HL-60 (cell line): ENCODE measurements at regions not wholly inside any gene's neighbourhood (a gene's known extent, or its start where the extent isn't known, plus 50 kb on each side); places are given as distances from the start of the nearest gene placed in this dataset.

ENCODE experiments used
- DNase-seq, 2 experiments: peaks; one replicate each; pipeline ENCODE4 v3.0.0-alpha.2; 2010 to 2020; ENCODE audit warnings: low read depth in 1 of 2, low spot score in 1 of 2
- H3K27ac ChIP-seq: fragments of 250-450 bp; sonication (Bioruptor Pico); replicated peaks from 2 replicates; pipeline ENCODE4 v1.5.1; 2020; ENCODE audit warnings: mild to moderate bottlenecking, moderate library complexity
- H3K27me3 ChIP-seq: fragments of 250-450 bp; sonication (Bioruptor Pico); 2 replicates; pipeline ENCODE4 v1.5.1; 2021; ENCODE audit warnings: mild to moderate bottlenecking, moderate library complexity; ENCODE audit not compliant: insufficient read depth, poor library complexity, severe bottlenecking
- H3K4me3 ChIP-seq: replicated peaks from 2 replicates; pipeline ENCODE4 v1.5.1; 2011; ENCODE audit warnings: mild to moderate bottlenecking, control low read depth, low read length; ENCODE audit not compliant: insufficient read depth
- GABPA ChIP-seq: IDR thresholded peaks from 2 replicates; pipeline ENCODE4 v1.6.1; 2012; ENCODE audit warnings: low read depth
- POLR2AphosphoS5 ChIP-seq: IDR thresholded peaks from 2 replicates; pipeline ENCODE4 v1.6.1; 2012; ENCODE audit warnings: low read depth
- SPI1 ChIP-seq: IDR thresholded peaks from 2 replicates; pipeline ENCODE4 v1.6.1; 2012; ENCODE audit warnings: low read depth, mild to moderate bottlenecking, borderline replicate concordance
- TF ChIP-seq, protein P1 (sequence below): IDR thresholded peaks from one replicate; pipeline ENCODE4 v1.5.1; 2011; ENCODE audit warnings: low read length, control low read depth, inconsistent platforms; ENCODE audit not compliant: insufficient read depth
- TF ChIP-seq, protein P2 (sequence below): IDR thresholded peaks from 2 replicates; pipeline ENCODE4 v1.6.1; 2012; ENCODE audit warnings: low read depth; ENCODE audit not compliant: insufficient replicate concordance

DNA sequence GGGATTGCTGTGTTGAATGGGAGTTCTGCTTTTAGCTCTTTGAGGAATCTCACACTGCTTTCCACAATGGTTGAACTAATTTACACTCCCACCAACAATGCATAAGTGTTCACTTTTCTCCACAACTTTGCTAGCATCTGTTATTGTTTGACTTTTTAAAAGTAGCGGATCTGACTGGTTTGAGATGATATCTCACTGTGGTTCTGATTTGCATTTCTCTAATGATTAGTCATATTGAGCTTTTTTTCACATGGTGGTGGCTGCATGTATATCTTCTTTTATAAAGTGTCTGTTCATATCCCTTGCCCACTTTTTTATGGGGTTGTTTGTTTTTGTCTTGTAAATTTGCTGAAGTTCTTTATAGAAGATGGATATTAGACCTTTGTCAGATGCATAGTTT, 588.3 kb upstream of the ADGRB3 start:
- DNase-seq: no peak
- TF ChIP-seq, protein P1, sequence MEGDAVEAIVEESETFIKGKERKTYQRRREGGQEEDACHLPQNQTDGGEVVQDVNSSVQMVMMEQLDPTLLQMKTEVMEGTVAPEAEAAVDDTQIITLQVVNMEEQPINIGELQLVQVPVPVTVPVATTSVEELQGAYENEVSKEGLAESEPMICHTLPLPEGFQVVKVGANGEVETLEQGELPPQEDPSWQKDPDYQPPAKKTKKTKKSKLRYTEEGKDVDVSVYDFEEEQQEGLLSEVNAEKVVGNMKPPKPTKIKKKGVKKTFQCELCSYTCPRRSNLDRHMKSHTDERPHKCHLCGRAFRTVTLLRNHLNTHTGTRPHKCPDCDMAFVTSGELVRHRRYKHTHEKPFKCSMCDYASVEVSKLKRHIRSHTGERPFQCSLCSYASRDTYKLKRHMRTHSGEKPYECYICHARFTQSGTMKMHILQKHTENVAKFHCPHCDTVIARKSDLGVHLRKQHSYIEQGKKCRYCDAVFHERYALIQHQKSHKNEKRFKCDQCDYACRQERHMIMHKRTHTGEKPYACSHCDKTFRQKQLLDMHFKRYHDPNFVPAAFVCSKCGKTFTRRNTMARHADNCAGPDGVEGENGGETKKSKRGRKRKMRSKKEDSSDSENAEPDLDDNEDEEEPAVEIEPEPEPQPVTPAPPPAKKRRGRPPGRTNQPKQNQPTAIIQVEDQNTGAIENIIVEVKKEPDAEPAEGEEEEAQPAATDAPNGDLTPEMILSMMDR: no peak
- TF ChIP-seq GABPA (no peak), SPI1 (no peak), POLR2AphosphoS5 (no peak)
- TF ChIP-seq, protein P2, sequence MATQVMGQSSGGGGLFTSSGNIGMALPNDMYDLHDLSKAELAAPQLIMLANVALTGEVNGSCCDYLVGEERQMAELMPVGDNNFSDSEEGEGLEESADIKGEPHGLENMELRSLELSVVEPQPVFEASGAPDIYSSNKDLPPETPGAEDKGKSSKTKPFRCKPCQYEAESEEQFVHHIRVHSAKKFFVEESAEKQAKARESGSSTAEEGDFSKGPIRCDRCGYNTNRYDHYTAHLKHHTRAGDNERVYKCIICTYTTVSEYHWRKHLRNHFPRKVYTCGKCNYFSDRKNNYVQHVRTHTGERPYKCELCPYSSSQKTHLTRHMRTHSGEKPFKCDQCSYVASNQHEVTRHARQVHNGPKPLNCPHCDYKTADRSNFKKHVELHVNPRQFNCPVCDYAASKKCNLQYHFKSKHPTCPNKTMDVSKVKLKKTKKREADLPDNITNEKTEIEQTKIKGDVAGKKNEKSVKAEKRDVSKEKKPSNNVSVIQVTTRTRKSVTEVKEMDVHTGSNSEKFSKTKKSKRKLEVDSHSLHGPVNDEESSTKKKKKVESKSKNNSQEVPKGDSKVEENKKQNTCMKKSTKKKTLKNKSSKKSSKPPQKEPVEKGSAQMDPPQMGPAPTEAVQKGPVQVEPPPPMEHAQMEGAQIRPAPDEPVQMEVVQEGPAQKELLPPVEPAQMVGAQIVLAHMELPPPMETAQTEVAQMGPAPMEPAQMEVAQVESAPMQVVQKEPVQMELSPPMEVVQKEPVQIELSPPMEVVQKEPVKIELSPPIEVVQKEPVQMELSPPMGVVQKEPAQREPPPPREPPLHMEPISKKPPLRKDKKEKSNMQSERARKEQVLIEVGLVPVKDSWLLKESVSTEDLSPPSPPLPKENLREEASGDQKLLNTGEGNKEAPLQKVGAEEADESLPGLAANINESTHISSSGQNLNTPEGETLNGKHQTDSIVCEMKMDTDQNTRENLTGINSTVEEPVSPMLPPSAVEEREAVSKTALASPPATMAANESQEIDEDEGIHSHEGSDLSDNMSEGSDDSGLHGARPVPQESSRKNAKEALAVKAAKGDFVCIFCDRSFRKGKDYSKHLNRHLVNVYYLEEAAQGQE: no peak

DNA sequence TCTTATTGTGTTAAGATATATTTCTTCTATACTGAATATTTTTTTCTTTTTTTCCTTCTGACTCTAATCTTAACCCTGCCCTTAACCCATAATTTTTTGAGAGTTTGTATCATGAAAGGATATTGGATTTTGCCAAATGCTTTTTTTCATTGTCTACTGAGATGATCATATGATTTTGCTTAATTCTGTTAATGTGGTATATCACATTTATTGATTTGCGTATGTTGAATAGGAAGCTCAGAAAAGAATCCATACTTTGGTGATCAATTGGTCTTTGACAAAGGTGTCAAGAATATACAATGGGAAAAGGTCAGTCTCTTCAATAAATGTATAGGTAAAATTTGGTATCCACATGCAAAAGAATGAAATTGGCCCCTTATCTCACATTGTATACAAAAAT, 588.8 kb upstream of the ADGRB3 start:
- no peaks in the 10 kb centered on the region for H3K27me3 ChIP-seq
- no peak for DNase-seq
- TF ChIP-seq, protein P2: no peak
- TF ChIP-seq, protein P1: no peak
- no peak for TF ChIP-seq SPI1
- TF ChIP-seq GABPA: no peak
- no peak for TF ChIP-seq POLR2AphosphoS5
- no peak overlapping the region for H3K27ac ChIP-seq
- no peak overlapping the region for H3K4me3 ChIP-seq

More for the DNA sequence above, 588.3 kb upstream of the ADGRB3 start:
- Histone ChIP-seq H3K27ac (no peak overlapping the region), H3K4me3 (no peak overlapping the region), H3K27me3 (no peaks in the 10 kb centered on the region)

DNA sequence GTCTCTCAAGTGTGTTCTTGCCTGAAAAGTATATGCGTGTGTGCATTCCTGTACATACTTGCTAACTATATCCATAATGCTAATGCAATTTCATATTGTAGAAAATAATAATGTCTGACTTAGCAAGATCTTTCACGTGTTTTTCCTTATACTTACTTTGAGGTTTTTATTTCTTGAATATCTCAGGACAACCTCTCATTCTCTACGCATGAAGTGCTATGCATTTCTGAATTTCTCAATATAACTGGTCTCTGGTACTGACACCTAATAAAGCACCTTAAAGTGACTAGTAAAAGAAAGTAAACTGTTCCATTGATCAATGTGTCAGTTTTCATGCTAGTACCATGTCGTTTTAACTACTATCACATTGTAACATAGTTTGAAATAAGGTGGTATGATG, 589.9 kb upstream of the ADGRB3 start:
- TF ChIP-seq SPI1: no peak
- TF ChIP-seq, protein P1: no peak
- no peak for TF ChIP-seq GABPA
- no peak for TF ChIP-seq POLR2AphosphoS5
- TF ChIP-seq, protein P2: no peak
- Histone ChIP-seq H3K27me3 (no peaks in the 10 kb centered on the region), H3K4me3 (no peak overlapping the region), H3K27ac (no peak overlapping the region)
- DNase-seq: no peak
